ENCODE measurements at regions not wholly inside any gene's neighbourhood (a gene's known extent, or its start where the extent isn't known, plus 50 kb on each side); places are given as distances from the start of the nearest gene placed in this dataset.

DNA sequence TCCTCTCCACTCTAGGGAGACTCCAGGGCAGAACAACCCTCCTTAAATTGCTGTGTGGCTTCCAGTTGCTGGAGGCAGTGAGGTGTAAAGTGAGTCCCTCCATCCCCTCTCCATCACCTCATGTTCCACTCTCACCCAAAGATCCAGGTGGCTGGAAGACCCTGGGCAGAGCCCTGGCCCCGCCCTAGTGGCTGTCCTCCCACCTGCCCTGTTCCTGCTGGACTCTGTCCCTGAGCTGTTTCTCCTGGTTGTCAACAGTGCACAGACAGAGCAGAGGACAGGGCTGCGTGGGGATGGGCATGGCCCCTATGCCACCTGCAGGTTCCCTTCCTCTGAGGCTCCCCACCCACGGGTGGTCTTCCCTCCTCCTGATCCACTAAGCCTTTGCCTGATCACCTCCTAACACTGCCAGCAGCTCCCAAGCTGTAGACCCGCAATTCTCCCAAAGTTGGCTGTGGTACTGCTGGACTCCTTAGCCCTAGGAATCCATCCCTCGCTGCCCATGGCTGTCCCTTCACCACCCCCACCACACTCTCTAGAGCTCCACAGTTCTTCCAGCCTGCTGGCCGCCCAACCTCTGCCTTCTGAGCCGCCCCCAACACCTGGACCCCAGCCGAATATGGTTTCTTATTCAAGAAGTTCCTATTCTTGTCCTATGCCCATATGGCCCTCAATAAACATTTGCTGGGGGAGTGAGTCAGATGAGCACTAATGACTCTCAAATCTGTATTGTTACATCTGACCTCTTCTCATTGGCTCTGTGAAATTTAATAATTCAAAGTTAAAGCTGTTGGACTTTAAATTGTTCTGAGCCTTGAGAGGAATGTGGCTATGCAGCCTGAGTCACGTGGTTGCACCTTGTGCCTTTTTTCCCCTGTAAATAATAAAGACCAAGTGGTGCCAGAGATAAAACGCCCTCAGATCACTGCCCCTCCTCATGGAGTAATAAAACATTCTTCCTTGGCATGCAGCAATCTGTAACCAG is 260.0 kb upstream of the HS6ST1 start:
- DNase-seq (ENCODE audit: low spot score) = no peak

DNA sequence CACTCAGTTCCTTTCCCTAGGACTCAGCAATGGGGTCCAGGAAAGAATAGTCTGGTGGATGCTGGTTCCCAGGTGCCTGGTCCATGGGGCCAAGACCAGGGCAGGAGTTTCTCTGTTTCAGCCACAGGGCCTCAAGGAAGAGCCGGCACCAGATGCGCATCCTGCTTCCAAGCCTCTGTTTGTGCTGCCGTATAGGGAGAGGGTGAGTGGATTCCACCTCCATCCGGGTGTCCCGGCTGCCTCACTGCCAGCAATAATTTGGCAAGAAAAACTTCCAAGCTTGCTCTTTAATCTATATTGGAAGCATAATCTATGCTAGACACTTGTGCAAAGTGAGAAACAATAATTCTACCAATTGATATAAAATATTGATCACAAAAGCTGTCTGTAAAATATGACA is 261.2 kb upstream of the HS6ST1 start:
- no peak for DNase-seq (ENCODE audit: low spot score)

DNA sequence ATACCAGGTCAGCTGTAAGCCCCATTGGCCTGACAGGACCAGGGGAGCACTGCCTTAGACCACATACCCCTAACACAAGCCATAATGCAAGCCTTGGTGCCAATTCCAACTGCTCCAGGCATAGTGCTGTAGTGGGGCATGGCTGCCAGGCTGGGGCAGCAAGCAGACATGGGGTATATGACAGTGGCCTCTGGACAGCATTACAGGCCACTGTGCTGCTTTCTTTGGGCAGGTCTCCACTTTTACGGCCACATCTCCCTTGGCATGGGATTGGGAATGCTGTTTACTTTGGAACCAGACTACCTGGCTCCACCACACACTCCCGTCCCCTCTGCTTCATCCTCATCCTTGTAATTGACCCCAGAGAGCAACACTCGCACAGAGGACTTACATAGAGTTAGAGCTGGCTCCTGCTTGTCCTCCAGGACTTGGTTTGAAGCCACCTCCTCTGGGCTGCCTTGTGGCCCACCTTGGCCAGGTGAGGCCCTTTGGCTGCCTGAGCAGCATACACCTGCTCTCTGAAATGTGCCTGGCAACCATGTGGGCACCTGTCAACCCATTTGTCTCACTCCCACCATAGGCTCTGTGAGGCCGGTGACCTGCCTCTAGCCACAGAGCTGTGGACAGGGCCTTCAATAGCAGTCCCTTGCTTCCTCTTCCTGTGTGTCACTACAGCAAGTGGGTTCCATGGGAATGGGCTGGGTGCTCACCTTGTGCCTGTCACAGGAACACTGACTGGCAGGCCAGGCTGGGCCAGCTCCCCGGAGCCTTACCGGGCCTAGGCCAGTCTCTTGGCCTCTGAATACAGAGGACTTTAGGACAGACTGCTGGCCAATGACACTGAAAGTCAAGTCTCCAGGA is 262.6 kb upstream of the HS6ST1 start:
- DNase-seq (ENCODE audit: low spot score) = no peak

DNA sequence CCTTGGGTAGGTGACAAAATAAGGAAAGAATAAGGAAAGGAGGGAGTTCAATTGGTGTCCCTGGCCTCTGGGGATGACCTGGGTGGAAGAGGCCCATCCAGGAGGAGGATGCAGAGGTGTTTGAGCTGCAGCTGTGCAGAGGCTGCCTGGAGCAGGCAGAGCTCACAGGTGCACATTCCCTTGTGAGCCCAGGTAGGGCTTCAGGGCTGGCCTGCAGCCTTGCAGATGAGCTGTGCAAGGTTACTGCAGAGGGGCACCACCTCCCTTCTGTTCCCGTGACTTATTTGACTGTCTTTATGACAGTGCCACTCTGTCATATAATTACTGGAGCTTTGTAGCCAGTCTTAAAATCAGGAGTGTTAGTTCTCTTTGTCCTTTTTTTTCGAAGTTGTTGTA is 263.2 kb upstream of the HS6ST1 start:
- DNase-seq (ENCODE audit: low spot score) = no peak

DNA sequence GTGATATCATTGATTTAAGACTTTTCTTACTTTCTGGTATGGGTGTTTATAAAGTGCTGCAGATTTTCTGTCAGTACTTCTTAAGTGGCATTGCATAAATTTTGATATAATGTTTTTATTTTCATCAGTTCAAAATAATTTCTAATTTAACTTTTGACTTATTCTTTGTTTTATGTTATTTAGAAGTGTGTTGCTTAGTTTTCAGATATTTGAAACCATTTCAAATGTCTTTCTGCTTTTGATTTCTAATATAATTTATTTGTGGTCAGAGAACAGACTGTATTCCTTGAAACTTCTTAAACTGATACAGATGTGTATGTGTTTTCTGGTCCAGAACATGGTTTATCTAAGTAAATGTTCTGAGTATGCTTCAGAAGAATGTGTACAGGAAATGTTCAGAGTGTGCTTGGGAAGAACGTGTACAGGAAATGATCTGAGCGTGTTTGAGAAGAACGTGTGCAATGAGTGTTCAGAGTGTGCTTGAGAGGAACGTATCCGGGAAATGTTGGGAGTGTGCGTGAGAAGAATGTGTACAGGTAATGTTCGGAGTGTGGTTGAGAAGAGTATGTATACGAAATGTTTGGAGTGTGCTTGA is 265.7 kb upstream of the HS6ST1 start:
- DNase-seq (ENCODE audit: low spot score) = no peak

DNA sequence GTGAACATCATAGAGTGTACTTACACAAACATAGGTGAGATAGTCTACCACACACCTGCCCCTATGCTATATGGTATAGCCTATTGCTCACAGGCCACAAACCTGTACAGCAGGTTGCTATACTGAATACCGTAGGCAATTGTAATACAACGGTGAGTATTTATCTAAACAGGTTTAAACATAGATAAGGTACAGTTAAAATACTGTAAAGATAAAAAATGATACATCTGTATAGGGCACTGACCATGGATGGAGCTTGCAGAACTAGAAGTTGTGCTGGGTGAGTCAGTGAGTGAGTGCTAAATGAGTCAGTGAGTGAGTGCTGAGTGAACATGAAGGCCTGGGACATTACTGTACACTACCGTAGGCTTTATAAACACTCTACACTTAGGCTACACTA is 267.0 kb upstream of the HS6ST1 start:
- DNase-seq (ENCODE audit: low spot score) = peak; percentile 9

DNA sequence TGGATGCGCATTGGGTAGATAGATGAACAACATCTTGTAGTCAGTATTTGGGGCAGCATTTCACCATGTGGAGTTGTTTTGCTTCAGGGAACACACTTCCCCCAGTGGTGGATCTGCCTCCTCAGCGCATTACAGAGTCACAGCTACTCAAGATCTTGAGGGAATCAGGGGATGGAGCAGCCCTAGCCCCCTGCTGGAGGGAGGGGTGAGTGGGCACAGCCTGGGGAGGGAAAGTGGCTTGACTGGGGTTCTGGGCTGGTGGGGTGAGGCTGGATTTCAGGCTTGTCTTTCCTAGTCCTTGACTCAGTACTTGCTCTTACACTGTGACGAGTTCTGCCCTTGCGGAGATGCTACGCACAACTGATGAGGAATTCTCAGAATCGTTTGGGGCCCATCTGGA is 271.0 kb upstream of the HS6ST1 start:
- no peak for DNase-seq (ENCODE audit: low spot score)

DNA sequence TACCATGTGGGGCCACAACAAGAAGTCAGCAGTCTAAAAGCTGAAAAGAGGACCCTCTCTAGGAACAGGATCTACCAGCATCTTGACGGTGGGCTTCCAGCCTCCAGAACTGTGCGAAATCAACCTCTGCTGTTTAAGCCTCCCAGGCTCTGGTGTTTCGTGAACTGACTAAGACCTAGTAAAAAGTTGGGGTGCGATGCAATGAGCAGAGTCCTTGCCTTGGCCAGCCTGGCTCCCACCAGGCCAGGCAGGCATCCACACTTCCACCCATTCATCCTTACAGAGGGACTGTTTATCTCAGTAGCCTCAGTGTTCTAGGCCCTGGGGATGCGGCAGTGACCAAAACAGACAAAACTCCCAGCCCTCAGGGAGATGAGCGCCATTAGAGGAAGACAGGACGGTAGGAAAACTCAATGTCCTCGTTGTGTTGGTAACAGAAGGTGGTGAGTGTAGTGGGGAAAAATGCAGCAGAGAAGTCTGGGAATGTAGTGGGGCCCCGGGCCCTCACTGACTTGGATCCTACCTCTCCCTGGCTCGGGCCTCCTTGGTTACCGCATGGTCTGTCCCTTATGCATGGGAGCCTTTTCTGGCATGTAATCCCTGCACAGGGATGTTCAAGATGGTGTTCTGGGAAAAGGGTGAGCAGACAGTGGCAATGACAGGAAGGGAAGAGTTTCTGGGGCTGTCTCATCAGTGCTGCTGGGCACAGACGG is 271.8 kb upstream of the HS6ST1 start:
- DNase-seq (ENCODE audit: low spot score) = no peak

DNA sequence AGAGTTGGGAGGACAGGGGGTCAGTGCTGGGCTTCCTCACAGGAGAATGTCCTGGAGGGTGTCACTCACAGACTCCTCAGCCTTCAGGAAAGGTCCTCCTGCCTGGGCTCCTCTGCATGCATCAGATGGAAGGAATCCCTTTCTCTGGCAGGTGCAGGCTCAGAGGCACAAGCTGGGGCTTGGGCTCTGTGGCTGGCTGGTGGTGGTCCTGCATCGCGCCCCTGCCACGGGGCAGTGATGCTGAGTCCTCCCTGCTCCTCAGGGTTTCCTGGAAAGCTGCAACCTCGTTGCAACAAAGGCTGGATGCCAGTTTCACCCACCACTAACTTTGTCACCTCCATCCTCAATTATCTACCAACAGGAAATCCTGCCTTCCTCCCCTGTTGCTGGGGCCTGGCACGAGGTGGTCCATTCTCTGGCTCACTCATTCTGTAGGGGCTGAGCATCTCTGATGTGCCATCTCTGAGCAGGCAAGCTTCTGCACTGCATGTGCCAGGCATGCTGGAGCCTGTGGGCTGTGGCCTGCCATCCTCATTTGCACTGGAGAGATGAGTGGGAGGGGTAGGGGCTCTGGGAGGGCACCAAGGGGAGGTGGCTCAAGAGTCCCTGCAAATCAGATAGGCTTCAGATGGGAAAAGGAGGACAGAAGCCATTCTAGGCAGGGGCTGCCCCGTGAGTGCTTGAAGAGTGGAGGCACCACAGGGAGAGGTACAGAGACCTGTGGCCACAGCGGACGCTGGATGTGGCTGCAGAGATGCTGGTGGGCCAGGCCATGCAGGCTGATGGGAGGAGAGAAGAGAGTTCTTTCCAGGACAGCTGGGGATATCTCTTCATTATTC is 272.6 kb upstream of the HS6ST1 start:
- DNase-seq (ENCODE audit: low spot score) = no peak

DNA sequence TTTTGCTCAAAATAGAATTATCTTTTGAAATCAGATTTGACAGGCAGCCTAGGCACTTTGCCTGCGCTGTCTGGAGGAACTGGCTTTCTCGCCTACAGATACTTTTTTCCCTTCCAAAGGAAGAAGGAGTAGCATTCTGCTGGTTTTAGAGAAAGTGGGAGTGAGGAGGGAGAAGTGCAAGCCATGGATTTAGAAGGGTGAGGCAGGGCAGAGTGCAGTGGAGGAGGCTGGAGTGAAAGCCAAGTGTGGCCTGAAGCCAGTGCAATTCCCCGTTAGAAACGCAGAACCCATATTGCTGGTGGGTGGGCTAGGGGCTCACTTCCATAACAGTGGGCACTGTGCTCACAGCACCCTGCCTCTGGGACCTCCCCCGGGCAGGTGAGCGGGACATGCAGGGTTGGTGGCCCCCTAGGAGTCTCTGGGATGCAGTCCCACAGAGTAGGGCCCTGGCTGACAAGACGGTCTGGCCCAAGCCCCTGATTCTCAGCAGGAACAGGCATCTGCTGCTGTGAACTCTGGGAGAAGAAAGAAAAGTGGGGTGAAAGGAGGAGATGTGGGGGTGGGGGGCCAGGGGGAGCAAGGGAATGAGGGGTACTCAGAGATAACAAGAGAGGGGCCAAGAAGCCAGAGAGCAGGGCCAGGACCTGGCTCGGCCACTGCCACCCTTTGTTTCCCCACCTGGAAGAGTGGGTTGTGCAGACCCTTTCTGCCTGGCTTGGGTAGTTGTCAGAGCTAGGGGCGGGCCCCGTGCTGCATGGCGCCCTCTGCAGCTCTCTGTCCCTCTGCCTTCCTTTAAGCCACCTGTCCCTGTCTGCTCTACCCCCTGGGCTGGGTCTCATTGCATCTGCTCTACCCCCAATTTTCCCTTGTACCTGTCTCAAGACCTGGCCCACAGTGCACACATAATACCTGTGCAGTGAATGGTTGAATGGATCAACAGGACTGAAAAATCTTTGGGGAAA is 273.5 kb upstream of the HS6ST1 start:
- DNase-seq (ENCODE audit: low spot score) = no peak

DNA sequence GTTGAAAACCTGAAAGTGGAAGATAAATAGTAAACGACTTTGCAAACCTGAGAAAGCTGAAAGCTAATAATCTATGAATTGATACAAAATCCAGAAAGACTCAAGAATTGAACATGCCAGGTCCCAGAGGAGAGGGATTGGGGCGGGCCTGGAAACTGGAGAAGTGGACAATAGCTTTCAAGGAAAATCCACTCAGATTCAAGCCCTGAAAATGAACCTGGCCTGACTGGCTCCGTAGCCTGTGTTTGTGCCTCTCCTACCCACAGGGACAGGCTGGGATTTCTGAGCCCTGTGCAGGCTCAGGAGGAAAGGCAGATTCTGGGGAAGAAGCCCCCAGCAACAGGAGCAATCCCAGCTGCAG is 274.8 kb upstream of the HS6ST1 start:
- DNase-seq (ENCODE audit: low spot score) = no peak

DNA sequence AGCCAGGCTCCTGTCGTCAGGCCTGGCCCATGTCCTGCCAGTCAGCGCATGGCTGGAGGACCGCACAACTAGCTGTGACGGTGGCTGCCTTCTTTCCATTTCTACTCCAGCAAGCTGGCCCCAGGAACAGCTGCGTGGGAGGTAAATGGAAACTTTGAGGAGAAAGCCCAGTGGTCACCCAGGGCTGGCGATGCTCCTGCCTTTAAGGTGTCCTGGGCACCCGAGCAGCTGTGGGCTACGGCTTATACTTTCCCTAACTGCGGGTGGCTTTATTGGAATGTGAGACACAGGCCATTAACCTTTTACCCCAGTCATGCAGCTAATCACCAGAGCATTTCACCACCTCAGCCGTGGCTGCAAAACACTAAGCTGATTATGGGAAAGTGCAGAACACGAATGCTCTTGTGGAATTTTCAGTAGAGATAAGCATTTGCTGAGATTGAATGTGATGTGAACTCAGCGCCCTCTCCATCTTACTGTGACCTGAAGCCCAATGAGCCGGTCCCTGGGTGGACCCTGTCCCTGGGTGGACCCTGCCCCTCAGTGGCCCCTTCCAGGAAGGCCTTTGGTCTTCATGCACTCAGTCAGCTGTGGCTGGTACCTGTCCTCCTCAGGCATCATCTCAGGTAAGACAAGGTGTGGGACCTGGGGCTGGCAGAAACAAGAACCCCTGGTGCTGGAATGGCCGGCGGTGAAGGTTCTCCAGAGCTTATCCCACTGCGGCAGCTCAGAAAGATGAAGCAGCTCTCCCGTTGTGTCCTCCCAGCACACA is 275.4 kb upstream of the HS6ST1 start:
- no peak for DNase-seq (ENCODE audit: low spot score)

DNA sequence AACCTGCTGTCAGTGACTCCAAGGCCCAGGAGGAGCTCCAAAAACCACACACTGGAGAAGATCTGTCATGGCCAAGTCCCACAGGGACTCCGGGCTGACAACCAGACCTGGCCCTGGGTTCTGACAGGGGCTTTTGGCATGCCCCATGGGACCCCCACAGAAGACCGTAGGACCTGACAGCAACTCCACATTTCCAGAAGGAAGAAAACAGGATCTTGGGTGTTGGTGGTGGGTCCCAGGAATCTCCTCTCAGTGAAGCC is 275.9 kb upstream of the HS6ST1 start:
- no peak for DNase-seq (ENCODE audit: low spot score)

DNA sequence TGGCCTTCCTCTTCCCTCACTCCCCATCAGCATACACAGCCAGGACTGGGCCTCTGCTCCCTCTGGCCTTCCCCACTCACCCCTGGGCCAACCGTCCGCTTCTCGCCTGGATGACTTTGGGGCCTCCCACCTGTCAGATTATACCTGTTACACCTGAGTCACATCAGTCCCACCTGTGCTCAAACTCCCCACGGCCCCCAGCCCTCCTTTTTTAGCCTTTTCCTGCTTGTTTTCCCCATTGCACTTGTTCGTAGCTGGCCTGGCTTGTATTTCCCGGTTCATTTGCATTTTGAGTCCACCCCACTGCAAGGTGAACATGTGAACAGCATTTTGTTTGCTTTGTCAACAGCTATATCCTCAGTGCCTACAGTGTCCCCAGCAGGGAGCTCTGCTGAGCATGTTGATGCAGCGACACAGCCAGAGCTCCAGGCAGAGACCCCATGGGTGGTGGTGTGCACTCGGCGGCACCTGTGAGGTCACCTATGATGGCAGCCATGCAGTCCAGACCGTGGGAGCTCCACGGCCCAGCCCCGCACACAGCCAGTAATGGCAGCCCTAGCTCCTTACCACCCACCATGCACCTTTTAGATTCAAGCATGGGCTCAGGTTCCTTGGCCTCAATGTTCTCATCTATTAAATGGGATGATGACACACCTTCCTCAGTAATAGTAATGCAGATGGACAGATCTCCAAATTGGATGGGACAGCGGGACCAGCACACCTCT is 276.4 kb upstream of the HS6ST1 start:
- no peak for DNase-seq (ENCODE audit: low spot score)

DNA sequence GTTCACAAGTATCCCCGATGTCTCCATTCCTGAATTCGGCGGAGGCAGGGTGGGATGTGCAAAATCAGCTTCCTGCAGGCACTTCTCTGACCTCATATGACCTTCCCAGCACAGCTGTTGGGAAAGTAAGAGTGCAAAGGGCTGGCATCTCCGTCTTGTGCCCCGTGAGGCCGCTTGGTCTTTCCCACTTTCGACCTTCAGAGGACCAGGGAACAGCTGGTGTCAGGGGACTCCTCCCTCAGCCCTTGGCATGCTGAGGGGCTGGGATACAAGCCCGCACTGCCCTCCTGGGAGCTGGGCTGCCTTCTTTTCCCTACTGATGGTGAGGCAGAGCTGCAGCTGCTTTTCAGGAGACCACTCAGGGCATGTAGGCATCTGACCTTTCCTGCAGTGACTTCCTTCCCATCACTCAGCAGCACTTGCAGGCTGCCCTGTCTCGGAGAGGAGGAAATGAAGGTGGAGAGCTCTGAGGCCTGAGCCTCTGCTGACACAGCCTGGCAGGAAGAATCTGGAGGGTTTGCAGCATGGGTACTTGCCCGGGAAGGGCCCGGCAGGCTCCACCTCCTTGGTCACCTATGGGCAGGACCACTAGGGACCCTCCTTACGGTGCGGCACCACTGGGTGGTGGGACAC is 277.2 kb upstream of the HS6ST1 start:
- no peak for DNase-seq (ENCODE audit: low spot score)

DNA sequence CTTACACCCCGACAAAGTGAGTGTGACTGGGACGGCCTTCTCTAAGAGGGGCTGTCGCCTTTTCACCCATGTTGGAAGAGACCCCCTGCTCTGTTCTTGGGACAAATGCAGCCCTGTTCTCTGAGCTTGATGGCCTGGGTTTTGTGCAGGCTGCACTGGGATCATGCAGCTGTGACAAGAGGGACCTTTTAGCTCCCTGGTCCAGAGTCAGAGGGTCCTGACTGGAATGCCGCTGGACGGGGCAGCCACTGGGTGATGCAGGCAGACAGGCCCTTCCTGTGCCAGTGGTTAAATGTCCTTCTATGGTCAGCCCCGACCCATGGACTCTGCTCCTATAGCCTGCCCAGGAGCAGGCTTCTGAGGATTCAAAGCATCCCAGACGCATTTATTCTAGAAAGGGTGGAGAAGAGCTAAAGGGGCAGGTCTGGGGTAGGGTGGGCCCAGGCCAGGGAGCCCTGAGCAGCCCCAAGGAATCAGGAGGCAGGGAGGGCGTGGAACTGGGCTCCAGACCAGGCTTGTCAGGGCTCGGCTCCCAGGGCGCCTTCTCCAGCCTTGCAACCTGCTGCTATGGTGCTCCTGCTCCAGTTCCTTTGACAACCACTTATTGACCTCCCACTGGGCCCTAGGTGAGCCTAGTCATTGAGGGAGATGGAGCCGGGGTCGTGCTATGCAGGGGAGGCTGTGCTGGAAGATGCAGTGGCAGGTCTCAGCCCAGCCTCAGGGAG is 277.9 kb upstream of the HS6ST1 start:
- no peak for DNase-seq (ENCODE audit: low spot score)

DNA sequence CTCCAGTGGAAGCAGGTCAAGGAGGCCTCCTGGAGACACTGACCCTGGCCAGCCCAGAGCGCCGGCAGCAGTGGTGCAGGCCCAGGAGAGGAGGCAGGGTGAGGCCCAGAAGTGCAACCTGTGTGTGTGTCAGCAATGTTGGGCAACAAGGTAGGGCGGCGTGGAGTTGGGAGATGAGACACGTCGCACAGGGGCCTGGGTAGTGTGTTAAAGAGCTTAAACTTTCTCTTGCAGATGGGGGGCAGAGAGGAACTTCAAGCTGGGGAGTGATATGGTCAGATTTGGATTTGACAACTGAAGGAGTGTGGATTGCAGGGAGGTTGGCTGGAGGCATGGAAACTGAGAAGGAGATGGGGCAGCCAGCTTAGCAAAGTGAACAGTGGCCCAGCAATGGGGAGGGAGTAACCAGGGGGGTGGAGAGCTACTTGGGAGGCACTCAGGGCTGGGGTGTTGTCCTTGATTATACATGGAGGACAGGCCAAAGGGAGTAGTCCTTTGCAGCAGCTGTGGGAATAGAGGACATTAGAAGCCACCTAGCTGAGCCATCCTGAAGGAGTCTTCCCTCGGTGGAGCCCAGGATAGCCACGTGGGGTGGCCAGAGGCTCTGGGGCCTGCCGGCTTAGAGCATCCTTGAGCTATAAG is 278.6 kb upstream of the HS6ST1 start:
- DNase-seq (ENCODE audit: low spot score) = no peak

All from activated CD4-positive, alpha-beta T cell treated with anti-CD3 and anti-CD28 coated beads, Interleukin-2, Interleukin-4, amounts not matched to agents 100 ng/mL and 50 ng/mL, durations not matched to agents 16 hours and 8 hours (primary cell).